GM23248 (cell line): ENCODE measurements at regions not wholly inside any gene's neighbourhood (a gene's known extent, or its start where the extent isn't known, plus 50 kb on each side); places are given as distances from the start of the nearest gene placed in this dataset.

Experiments used
- EZH2 ChIP-seq: fragments of 200-600 bp; sonication (generic); IDR thresholded peaks from 2 replicates; pipeline ENCODE4 v1.6.1; 2018; ENCODE audit warnings: antibody characterized with exemption, mild to moderate bottlenecking; ENCODE audit not compliant: insufficient read depth, poor library complexity, severe bottlenecking
- EZH2phosphoT487 ChIP-seq: fragments of 200-600 bp; sonication (generic); IDR thresholded peaks from 2 replicates; pipeline ENCODE4 v1.6.1; 2018; ENCODE audit warnings: antibody characterized with exemption, moderate library complexity, mild to moderate bottlenecking, low read depth; ENCODE audit not compliant: insufficient read depth

DNA sequence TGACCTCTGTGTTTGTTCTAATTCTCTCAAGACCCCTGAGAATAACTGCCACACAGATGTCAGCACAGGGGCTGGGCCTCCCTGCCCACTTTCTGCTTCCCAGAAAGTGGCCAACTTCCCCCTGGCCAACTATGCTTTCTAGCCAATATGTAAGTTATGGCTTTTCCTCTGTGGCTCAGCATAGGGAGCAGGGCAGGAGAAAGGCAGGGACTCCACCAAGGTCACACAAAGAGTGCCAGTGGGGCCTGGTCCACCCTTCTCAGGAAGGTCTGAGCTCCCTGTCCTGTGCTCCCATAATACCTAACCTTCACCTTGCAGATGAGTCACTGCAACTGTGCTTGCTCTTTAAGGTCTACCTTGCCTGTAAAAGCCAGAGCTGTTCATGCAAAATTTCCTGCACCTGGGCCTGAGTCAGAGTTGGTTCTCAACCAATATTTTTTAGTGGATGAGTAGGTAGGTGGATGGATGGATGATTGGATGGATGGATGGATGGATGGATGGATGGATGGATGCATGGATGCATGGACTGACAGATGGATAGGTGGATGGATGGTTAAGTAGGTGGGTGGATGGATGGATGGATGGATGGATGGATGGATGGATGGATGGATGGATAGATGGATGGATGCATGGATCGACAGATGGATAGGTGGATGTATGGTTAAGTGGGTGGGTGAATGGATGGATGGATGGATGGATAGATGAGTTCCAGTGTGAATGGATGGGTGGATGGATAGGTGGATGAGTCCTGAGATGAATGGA is 64.2 kb downstream of the DIO3 start:
- TF ChIP-seq EZH2 (no peak), EZH2phosphoT487 (no peak)
